Fibroblast of lung (primary cell): ENCODE measurements at regions not wholly inside any gene's neighbourhood (a gene's known extent, or its start where the extent isn't known, plus 50 kb on each side); places are given as distances from the start of the nearest gene placed in this dataset.
"Not testable (repeated sequence)": the region's sequence is repeated elsewhere in the genome, so short reads cannot be mapped to it uniquely, and the experiment has no call there.

Experiments used
- EZH2 ChIP-seq: IDR thresholded peaks from 2 replicates; pipeline ENCODE4 v1.5.1; 2012; ENCODE audit warnings: low read length, control low read depth, mild to moderate bottlenecking; ENCODE audit errors: missing control alignments
- TF ChIP-seq, protein P1 (sequence below), 2 donors: IDR thresholded peaks in 1 of 2; conservative IDR thresholded peaks in 1 of 2; 1 replicate in 1 of 2; 2 replicates in 1 of 2; pipeline ENCODE4 v1.5.1; 2011 to 2012; ENCODE audit warnings: low read length in 2 of 2, control low read depth in 1 of 2, inconsistent platforms in 1 of 2, low read depth in 1 of 2, mild to moderate bottlenecking in 1 of 2

- TF ChIP-seq EZH2 = not testable (repeated sequence)
- TF ChIP-seq, protein P1, sequence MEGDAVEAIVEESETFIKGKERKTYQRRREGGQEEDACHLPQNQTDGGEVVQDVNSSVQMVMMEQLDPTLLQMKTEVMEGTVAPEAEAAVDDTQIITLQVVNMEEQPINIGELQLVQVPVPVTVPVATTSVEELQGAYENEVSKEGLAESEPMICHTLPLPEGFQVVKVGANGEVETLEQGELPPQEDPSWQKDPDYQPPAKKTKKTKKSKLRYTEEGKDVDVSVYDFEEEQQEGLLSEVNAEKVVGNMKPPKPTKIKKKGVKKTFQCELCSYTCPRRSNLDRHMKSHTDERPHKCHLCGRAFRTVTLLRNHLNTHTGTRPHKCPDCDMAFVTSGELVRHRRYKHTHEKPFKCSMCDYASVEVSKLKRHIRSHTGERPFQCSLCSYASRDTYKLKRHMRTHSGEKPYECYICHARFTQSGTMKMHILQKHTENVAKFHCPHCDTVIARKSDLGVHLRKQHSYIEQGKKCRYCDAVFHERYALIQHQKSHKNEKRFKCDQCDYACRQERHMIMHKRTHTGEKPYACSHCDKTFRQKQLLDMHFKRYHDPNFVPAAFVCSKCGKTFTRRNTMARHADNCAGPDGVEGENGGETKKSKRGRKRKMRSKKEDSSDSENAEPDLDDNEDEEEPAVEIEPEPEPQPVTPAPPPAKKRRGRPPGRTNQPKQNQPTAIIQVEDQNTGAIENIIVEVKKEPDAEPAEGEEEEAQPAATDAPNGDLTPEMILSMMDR (conservative IDR thresholded peaks at IDR 0.05 in 1 of 2, IDR thresholded peaks at IDR 0.05 in 1 of 2; ENCODE audit: low read depth in 1 of 2, low read length in 2 of 2) = not testable (repeated sequence)
These were observed 120.3 kb downstream of the ZFY start for GRCh38 chrY:3055496-3055895.
